GM19043 (cell line): ENCODE measurements at regions not wholly inside any gene's neighbourhood (a gene's known extent, or its start where the extent isn't known, plus 50 kb on each side); places are given as distances from the start of the nearest gene placed in this dataset.

ENCODE experiments used
- ATAC-seq: cut with Tn5 transposase; IDR thresholded peaks from one replicate; pipeline ENCODE4 v1.9.1; 2021; ENCODE audit warnings: low read depth; ENCODE audit not compliant: unreplicated experiment

GRCh38 chr11:112864672-112865071 is 96.5 kb upstream of the NCAM1 start:
- no peak for ATAC-seq

DNA sequence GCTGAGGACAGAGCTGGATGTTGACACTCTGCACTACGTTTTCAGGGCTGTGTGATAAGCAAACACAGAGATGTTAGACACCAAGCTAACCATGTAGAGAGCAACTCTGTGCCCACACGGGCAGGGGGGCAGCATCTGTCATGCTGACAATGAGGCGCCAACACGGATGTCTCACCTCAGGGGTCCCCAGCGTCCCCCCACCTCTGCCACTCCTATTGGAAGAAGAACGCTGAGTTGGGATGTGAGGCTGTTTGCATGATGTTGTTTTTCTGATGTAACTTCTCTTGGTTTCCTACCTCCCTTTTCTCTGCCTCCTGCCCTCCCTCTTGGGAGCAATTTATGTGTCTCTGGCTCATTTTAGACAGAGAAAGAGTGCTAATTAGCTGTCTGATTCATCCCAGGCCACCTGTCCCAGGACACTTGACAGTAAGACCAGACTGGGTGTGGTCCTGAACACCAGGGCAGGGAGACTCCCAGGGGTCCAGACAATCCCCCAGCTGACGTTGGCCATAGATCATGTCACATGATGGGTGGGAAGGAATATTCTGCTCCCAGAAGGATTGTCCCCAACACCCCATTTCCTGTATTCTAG is 89.2 kb upstream of the NCAM1 start:
- no peak for ATAC-seq

GRCh38 chr11:112874980-112875379 is 86.2 kb upstream of the NCAM1 start:
- ATAC-seq = no peak

GRCh38 chr11:112877581-112877980 is 83.6 kb upstream of the NCAM1 start:
- ATAC-seq = no peak

GRCh38 chr11:112878033-112878601 is 83.1 kb upstream of the NCAM1 start:
- no peak for ATAC-seq

GRCh38 chr11:112880495-112880894 is 80.7 kb upstream of the NCAM1 start:
- ATAC-seq = no peak

GRCh38 chr11:112881461-112881860 is 79.8 kb upstream of the NCAM1 start:
- no peak for ATAC-seq

- ATAC-seq = no peak
These were observed 78.5 kb upstream of the NCAM1 start for GRCh38 chr11:112882494-112883381.

DNA sequence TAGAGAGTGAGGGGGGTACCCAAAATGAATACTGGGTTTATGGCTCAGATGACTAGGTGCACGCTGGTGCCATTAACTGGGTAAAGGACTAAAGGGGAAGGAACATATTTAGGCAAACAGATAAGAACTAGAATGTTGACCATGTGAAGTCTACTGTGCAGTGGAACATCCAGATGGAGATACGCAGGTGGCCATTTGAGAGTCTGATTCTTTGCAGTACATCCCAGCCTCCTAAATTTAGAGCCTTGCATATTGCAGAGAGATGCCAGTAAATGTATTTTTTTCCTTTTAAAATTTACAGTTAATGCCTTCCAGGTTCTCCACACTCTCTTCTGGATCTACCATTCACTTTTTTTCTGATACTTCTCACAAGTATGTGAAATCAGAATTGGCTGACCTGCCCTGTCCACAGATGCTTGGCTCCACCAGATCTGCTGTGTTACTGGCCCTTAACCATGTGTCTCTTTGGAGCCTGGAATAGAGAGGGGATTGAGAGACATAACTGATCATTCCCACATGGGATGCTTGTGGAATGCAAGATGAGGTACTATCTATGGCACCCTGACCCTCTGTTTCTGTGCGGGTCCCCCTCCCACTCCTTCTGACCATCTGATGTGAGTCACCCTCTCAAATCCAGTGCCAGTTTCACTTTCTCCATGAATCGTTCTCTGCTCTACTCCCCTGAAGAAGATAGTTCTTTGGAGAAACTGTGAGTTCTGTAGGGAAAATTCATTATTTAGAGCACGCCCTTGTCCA is 77.0 kb upstream of the NCAM1 start:
- ATAC-seq = no peak

DNA sequence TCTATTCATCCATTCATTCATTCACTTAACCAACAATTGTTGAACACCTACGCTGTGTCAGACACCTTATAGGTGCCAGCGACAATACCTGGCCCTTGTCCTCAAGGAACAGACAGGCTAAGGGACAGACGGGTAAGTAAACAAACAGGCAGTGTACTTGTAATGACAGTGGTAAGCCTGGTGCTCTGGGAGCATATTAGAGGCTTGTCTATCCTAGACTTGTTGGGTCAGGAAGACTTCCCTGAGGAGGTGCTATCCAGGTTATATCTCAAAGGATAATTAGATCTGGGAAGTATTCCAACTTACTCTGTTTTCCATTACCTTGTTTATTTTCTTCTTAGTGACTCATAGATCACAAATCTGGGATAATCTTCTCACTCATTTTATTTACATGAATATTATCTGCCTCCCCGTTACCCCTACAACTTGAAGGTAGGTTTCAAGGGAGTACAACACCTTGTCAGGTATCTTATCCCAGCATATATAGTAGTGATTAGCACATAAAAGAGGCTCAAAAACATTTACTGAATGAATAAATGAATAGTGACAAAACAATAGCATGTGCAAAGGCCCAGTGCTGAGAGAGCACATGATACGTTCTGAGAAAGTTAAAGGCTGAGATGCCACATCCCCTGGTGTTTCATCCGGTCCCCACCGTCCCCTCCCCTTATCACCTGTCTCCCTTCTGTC is 75.3 kb upstream of the NCAM1 start:
- no peak for ATAC-seq

GRCh38 chr11:112886434-112887370 is 74.5 kb upstream of the NCAM1 start:
- ATAC-seq = no peak

DNA sequence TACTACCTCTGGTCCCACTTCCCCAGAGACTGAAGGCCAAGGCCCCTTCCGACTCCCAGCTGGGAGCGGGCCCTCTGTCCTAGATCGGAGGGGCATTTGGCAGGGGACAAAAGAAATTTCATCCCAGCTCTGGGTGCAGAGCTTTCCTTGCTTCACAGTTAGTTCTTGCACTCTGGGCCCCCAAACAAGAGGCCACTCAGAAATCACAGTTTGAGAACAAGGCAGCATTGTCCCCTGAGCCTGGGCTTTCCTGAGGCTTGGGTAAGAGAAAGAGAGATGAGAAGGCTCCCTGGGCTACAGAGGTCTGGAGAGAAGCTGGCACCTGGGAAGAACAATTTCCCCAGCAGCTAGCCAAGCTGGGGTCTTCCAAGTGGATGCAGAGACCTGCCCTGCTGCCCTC is 71.8 kb upstream of the NCAM1 start:
- ATAC-seq = no peak

GRCh38 chr11:112899235-112900006 is 61.8 kb upstream of the NCAM1 start:
- no peak for ATAC-seq

DNA sequence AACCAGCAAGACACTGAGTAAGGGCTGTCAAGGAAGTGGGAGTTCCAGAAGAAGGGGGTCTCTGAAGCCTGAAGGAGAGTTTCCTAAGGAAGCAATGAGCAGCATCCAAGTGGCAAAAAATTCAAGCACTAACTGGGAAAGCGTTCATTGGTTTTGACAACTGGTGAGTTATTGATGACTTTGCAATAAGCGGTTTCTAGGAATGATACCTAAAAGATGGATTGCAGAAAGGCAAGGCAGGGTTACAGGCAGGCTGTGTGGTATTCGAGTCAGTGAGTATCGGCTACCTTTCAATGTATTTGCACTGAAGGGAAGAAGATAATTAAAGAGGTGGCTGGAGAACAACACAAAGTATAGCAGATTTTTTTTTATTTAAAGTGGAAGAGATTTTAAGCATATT is 59.3 kb upstream of the NCAM1 start:
- ATAC-seq = no peak

DNA sequence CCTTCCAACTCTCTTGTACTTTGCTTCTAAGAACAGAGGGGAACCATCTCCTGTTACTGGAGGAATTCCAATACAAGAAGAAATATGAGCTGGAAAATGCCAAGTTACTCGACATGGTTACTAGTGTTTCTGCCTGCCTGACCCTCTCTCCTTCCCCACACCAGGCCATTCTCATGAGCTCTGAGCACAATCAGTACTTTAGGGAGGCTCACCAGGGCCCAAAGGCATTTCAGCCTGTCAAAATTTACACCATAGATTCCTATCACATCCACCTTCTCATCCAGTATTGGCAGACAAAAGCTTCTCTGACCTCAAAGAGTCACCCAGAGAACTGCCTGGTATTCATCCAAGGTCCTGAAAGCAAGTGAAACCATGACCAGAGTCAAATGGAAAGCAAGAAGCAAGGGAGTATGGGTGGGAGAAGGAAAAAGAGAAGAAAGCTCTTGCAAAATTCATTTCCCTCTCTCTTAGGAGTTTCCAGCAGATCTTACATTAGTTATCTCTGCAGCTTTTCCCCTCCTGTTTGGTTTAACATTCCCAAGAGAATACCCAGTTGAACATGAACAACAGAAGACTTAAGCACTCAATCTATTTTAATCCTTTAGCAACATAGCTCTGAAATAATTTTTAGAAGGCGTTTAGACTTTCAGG is 58.7 kb upstream of the NCAM1 start:
- ATAC-seq = no peak

DNA sequence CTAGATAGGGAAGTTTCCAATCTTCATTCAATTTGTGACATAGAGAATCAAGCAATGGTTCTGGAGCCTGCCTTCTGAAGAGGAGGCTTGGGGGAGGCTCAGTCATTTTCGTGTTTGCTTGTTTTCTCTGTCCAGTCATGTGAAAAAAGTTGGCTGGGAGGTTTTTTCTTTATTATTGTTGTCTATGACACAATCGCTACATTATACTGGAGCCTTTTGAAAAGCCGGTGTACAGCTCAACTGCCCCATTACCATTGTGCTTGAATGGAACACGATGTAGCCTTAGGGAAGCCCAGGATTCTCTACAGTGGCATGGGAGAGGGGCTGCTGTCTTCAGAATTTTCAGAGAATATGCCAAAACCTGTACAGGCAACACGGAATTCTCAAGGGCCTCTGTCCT is 57.9 kb upstream of the NCAM1 start:
- ATAC-seq = no peak

DNA sequence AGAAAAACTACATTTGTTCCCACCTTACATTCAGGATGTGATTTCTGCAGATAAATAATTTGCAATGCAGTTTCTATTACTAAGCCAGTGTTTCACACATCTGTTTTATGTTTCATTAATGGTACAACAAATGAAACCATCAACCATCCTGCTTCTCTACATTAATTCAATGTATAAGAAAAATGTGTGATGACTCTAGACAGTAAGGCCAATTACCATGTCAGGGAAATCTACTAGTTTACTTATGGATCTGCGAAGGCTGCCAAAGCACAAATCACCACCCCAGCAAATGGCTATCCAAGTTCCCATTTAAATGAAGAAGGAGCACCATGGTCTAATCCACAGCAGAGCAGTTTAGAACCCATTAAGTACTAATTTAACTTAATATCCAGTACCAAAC is 50.1 kb upstream of the NCAM1 start:
- no peak for ATAC-seq
